ENCODE measurements at regions not wholly inside any gene's neighbourhood (a gene's known extent, or its start where the extent isn't known, plus 50 kb on each side); places are given as distances from the start of the nearest gene placed in this dataset.
"Not testable (repeated sequence)": the region's sequence is repeated elsewhere in the genome, so short reads cannot be mapped to it uniquely, and the experiment has no call there.

DNA sequence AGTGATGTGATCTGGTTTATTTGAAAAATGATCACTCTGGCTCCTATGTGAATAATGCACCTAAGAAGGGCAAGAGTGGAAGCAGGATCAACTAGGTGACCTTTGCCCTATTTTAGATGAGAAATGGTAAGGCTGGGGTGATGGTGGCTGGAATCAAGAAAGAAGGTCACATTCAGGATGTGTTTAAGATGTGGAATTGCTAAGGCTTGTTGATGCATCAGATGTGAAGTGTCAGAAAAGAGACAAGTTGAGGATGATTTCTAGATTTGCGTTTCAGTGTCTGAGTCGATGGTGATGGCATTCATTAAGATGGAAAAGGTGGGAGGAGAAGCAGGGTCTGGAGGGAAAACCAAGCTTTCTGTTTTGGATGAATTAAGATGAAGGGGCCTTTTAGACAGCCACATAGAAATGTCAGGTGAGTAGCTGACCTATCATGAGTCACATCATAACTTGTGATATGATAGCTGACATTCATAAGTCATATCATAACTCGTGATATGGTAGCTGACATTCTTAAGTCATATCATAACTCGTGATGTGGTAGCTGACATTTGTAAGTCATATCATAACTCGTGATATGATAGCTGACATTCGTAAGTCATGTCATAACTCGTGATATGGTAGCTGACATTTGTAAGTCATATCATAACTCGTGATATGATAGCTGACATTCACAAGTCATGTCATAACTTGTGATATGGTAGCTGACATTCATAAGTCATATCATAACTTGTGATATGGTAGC, 101.2 kb upstream of the SEC11C start:
- DNase-seq (ENCODE audit: low read depth) = no peak

DNA sequence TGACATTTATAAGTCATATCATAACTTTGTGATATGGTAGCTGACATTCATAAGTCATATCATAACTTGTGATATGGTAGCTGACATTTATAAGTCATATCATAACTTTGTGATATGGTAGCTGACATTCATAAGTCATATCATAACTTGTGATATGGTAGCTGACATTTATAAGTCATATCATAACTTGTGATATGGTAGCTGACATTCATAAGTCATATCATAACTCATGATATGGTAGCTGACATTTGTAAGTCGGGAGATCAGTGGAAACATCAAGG, 100.7 kb upstream of the SEC11C start:
- not testable (repeated sequence) for DNase-seq (ENCODE audit: low read depth)

DNA sequence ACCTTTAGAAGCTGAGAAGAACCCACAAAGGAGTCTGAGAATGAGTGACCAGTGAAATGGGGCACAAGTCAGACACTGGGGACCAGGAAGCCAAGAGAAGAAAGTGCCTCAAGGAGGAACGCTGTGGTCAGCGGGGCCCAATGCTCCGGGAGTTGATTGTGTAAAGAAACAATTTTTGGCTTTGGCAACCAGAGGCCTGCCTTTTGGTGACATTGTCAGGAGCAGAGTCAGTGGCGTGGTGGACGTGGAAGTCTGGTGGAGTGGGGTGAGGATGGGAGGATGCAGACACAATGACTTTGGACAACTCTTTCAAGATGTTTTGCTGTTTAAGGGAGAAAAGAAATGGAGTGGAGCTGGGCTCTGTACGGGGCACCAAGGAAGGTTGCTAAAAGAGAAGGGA, 100.2 kb upstream of the SEC11C start:
- no peak for DNase-seq (ENCODE audit: low read depth)

DNA sequence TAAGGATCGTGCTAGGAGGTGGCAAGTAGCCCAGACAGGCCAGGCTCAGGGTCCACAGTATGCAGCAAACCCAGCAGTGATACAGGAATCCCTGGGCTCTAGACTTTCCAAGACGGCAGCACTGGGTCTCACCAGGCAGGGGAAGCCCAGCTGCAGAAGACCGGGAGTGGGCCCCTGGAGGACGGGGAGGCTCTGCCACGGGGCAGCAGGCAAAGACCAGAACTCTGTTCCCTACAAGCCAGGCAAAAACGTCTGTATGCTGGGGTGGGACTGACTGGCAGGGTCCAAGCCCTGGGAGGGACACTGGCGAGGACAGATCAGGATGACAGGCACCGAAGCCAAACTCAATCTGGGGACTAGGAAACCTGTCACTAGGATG, 98.9 kb upstream of the SEC11C start:
- no peak for DNase-seq (ENCODE audit: low read depth)

DNA sequence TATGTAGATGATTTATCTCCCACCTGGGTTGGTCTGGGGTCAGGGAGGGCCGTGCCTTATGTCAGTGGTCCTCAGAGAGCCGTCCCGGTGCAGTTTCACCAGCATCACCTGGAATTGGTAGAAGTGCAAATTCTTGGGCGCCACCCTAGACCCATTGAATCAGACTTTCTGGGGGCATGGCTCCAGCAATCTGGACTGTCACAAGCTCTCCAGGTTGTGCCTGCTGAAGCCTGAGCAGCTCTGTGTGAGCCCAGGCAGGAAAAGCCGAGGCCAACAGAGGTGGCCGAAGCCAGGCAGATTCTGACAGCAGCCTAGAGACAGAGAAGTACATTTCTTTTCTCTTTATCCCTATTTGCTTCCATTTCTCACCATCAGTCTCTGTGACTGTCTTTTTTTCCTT, 98.4 kb upstream of the SEC11C start:
- DNase-seq (ENCODE audit: low read depth) = no peak

DNA sequence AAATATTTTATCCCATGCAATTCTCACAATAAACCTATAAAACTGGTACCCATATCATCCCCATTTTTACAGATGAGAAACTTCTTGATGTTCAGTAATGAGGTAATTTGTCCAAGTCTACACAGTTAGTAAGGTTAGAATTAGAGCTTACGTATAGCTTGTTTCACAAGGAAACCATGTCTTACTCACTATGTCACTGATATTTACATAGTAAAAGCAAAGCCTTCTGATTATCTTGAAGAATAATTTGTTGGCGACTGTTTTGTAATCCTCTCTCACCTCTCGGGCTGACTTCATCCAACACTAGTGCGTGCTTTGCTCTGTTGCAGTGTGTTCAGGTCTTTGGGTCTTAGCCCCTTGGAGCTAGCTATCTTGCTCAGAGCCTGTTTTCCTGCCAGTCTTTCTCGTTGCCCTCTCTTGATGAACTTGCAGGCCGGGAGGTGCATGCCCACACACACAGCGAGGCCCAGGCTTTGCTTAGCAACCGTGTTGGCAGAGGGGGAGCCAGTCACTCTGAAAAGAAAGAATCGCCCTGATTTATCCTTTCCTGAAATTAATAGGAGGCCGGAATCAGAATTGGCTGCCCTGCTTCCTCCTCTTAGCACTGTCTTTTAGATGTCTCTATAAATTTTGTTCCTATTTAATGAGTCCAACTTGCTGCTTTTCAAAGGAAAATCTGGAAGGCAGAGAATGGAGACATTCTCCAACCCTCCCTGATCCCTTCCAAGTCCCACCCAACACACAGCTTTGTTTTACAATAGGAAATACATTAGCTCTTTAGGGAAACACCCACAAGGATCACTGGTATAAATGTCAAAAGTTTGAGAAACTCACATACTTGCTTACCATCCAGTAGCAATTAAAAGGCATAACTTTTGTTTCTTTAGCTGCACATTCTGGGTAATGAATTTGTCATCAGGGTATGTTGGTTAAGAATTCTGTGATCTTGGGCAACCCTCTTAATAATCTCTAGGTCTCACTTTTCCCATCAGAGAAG, 97.6 kb upstream of the SEC11C start:
- DNase-seq (ENCODE audit: low read depth) = peak; percentile 82

DNA sequence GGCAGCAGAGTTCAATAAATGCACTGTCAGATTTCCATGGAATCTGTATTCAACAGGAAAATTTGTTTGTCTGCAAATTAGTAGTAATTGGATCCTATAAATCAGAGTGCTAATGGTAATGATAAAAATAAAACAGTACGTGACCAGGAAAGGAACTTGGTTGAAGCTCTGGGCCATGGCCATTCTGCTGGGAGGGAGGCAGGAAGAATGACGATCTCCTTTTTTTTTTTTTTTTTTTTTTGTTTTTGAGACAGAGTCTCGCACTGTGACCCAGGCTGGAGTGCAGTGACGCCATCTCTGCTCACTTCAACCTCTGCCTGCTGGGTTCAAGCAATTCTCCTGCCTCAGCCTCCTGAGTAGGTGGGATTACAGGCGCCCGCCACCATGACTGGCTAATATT, 94.8 kb upstream of the SEC11C start:
- no peak for DNase-seq (ENCODE audit: low read depth)

DNA sequence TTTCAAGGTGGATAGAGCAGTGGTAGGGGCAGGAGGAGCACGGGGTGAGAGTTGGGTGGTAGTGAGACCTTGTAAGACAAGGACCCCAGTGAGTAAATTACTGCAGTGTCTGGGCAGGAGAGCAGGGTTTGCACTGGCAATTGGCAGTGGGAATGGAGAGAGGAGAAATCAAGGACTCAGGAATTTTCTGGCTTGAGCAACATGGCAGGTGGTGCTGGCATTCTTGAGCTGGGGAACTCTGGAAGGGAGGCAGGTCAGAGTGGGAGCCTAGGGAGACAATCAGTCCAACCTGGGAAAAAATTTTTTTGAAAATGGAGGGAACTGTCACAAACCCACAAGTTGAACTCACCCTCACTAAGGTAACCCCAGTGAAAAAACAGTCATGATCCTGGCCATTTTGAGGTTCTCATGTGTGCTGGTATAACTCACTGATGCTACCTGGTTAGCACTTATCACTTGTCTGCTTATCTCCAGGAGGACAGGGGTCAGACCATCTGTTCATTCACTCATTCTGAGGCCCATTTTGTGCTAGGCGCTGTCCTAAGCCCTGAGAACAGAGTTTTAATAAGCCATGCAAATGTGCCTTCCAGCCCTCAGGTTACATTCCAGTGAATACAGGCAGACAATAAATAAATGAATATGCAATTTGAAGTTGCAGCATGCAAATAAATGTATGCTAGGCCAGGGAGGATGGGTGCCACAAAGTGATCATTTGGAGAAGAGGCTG, 92.2 kb upstream of the SEC11C start:
- DNase-seq (ENCODE audit: low read depth) = no peak

DNA sequence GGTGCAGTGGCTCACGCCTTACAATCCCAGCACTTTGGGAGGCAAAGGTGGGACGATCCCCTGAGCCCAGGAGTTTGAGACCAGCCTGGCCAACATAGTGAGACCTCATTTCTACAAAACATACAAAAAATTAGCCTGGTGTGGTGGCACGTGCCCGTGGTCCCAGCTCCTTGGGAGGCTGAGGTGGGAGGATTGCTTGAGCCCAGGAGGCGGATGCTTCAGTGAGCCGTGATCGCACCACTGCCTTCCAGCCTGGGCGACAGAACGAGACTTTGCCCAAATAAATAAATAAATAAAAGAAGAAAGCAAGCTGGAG, 91.7 kb upstream of the SEC11C start:
- no peak for DNase-seq (ENCODE audit: low read depth)

DNA sequence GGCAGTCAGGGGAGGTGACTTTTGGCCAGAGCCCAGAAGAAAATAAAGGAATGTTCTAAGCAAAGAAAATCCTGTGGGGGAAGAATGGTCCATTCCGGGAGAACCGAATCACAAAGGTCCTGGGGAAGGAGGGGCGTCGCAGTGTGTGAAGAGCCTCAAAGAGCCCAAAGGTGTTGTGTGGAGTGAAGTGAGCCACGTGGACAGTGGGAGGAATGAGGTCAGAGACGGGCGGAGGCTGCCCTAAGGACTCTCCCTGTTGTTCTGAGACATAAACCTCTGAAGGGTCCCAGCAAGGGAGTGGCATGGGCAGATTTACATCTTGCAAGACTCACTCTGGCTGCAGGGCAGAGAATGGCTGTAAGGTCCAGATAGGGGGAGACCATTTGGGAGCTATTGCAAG, 91.3 kb upstream of the SEC11C start:
- DNase-seq (ENCODE audit: low read depth) = no peak

DNA sequence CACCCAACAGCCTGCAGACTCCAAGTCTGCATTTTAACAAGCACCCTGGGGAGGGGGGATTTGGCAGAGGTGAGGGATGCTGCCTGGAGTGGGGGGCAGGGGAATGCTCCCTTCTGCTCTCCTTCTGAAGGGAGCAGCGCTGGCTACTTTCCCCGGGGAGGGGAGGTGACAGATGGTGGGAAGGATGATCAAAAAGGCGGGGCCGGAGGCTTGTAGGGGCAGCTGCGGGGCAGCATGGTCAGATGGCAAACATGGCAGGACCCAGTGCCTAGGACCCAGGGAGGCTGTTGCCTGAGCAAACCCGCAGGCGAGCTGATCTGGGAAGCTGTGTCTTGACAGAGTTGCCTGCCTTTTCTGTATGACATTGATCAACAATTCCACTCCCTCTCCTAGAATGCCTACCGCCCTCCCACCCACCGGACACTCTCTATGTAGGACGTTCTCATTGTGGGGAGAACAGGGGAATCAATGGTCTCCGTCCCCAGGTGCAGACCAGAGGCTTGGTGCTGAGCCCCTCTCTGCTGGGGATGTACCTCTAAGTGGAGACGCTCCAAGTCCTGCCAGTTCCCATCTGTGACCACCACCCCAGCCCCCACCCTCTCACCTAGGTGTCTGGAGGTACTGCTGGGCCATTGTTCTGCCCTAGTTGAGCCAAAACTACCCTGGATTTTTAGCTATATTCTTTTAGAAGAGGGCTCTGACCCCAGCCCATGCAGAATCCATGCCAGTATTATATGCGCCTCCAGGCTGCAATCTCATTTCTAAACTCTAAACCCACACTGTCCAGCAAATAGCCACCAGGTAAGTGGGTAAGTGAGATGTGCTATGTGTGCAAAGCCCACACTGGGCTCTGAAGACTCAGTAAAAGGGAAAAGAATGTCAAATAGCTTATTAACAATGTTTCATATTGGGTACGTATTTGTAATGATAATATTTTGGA, 89.7 kb upstream of the SEC11C start:
- no peak for DNase-seq (ENCODE audit: low read depth)

DNA sequence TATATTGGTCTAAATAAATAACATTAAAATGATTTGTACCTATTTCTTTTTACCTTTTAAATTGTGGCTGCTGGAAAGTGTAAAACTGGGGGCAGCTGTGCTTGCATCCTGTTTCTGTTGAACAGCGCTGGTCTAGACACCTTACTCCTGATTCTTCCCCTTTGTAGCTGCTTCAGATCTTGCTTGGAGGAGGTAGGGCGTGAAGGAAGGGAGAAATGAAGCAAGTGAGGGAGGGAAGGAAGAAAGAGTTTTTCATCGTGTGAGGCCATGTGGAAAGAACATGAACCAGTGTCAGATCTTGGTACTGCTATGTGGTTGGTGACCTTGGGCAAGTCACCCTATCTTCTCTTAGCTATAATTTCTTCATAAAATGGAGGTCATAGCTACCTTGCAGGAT, 89.0 kb upstream of the SEC11C start:
- no peak for DNase-seq (ENCODE audit: low read depth)

DNA sequence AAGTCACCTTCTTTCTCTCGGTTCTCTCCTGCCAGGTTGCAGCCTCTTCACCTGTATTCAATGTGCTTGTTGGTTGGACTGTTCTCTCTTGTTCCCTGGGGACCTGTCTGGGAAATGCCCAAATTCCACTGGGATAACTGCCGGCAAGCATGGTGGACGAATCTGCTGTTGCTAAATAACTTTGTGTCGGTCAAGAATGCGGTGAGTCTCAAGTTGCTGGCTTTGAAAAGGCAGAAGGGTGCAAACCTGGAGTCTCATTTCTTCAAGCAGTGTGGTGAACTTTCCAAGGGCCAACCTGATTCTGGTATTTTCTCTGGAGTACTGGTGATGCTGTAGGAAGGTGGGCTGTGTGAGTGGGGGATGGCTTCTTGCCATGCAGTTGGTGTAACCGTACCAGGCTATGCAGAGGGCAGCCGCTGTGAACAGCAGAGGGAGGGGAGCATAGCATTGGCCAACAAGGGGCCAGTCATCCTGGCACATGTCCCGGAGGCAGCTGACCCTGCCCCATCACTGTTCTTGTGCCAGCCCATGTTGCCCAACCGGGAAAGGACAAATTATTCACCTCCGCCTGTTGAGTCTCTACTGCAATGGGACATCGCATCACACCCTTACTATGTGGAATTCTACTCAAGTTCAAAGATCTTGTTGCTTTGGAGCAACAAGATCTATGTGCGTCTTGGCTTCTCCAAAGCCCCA, 88.1 kb upstream of the SEC11C start:
- DNase-seq (ENCODE audit: low read depth) = no peak

DNA sequence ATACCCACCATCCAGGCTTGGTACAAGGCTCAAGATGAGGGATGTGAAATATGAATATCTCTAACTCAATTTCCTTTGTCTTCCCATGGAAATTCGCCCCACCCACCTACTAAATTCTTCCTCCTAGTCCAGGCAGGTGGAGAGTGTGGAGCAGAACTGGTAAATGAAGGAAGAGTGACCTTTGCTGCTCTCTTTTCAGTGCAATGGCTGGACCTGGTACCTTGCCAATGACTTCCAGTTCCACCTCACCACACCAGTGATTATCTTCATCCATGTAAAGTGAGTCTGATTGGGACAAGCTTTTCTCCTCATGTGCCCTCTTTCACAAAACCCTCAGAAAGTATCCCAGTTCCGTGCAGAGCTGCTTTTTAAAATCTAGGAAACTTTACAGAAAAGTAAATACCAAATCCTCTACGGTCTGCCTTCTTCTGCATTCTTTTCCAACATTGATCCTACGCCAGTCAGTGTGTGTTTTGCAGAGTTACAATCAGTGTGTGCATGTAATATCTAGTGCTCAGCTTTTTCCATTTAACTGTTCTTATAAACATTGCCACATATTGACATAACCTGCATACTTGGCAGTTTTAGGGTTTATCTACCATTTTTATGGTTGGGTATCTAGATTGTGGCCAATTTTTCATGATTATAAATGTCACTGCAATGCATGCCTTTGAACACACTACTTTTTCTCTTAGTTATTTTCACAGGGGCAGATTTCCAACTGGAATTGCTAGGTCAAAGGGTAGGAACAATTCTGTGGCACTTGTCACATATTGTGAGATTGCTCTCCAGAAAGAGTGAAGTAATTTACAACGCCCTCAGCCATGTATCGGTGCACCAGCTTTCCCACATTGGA, 86.5 kb upstream of the SEC11C start:
- DNase-seq (ENCODE audit: low read depth) = peak; percentile 62

DNA sequence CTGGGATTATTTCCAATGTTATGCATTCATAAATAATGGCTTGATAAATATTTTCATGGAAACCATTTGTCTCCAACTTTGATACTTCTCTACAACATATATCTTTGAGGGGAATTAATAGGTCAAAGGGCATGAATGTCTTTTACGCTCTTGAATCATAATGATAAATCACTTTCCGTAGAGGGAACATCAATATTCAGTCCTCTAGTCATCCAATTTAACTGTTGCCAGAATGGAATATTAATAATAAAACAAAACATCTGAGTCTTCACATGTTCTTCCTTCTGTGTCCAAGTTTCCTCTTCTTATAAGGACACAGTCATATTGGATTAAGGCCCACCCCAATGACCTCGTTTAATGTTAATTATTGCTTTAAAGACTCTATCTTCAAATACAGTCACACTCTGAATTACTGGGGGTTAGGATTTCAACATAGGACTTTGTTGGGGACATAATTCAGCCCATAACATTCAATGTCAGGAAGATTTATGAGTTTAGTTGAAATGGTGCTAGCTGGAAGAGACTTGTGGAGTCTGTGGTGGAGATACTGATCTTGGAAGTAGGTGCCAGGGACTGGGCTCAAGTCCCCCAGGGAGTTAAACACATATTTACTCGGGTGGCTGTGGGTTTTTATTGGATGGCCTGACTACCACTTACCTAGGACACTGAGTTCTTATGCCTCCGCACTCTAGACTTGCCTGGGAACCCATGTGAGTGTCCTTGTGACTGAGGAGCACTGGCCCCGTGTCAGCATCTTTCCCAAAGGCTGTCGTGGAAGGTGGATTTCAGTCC, 85.0 kb upstream of the SEC11C start:
- peak; percentile 42 for DNase-seq (ENCODE audit: low read depth)

DNA sequence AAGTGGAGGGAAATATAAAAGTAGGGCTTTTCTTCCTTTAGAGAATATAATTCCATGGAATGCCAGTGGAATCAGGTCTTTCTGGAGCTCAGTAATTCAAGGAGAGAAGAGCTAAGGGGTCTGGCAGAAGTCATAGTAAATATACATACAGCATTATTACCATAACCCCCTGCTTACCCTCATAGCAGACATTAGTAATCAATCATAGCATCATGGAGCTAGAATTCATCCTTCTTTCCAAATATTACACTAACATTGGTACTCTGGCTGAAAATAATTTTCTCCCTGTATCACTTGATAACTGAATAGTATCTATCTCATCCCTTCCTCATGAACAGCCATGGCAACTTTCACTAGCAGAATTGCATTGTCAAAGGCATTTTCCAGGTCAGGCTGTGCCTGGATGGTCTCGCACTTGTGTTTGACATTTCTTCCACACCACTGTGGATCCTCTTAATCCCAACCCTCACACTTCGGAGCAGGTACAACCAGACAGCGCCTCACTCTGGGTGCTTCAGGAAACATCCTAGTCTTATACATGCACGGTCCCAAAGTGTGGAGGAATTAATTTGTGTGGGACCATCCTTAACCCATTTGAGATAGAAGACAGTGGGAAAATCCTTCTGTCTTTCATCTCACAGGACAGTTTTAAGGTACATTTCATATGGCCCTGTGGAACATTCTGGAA, 84.2 kb upstream of the SEC11C start:
- DNase-seq (ENCODE audit: low read depth) = no peak

DNA sequence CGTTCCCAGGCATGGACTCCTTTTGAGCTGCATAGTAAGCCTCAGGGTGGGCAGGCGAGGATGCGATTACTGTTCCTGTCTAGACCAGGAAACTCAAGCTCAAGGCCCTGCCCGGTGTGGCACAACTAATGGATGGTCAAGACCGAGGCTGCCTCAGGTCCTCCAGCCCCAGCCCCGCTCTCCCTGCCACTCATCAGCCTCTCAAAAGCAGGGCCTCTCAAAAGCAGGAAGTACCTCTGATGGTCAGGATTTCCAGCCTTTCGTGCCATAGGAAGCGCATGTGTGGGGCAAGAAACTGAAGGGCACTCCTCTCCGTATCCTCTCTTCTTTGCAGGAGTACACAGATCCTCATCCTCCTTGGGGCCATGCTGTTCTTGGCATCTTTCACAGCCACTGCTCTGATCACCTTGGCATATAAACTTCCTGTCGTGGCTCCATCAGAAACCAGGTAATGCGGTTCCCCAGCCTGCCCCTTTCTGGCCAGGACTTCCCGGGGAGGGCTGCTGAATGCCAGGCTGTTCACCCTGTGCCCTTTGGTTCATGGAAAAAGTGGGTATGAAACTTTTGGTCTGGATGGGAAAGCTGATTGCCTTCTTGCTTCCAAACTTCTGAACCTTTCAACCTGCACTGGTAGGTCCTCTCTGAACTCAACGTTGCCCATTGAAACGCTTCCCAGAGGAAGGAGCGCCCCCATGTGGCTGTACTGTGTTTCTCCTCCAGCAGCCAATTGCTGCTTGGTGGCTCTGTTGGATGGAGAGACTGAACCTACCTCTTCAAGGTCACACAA, 82.8 kb upstream of the SEC11C start:
- peak; percentile 46 for DNase-seq (ENCODE audit: low read depth)

DNA sequence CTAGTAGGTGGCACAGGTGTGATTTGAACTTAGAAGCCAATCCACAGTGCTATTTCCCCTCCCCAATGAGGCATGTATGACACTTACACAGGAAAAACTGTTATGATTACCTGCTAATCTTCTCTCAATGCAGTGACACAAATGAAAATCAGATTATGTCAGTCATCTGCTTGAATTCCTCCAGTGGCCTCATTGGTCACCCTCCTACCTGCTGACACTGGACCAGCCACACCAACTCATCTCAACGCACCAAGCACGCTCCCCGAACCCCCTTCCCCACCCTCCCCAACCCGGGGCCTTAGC, 82.2 kb upstream of the SEC11C start:
- DNase-seq (ENCODE audit: low read depth) = no peak
